ENCODE measurements at regions not wholly inside any gene's neighbourhood (a gene's known extent, or its start where the extent isn't known, plus 50 kb on each side); places are given as distances from the start of the nearest gene placed in this dataset.

DNA sequence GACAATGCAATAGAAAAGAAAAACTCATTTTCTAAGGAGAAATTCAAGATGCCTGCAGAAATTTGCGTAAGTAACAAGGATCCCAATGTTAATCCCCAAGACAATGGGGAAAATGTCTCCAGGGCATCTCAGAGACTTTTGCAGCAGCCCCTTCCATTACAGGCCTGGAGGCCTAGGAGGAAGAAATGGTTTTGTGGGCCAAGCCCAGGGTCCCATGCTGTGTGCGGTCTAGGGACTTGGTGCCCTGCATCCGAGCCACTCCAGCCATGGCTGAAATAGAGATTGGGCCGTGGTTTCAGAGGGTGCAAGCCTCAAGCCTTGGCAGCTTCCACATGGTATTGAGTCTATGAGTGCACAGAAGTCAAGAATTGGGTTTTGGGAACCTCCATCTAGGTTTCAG lies 103.9 kb upstream of the ACVR1 start:
- Histone ChIP-seq H3K27me3 (no peaks in the 10 kb centered on the region), H3K4me3 (no peak overlapping the region), H3K4me1 (no peaks in the 10 kb centered on the region), H3K9me3 (peaks cover 0 to 22% of the 10 kb centered on the region in 2 donors), H3K36me3 (no peaks in the 10 kb centered on the region), H3K27ac (no peak overlapping the region)
- TF ChIP-seq CTCF (IDR thresholded peaks at IDR 0.05) = no peak
- intact Hi-C loops (cut with DNase I) = no loop called here
- DNase-seq = no peak
- ATAC-seq = no peak

DNA sequence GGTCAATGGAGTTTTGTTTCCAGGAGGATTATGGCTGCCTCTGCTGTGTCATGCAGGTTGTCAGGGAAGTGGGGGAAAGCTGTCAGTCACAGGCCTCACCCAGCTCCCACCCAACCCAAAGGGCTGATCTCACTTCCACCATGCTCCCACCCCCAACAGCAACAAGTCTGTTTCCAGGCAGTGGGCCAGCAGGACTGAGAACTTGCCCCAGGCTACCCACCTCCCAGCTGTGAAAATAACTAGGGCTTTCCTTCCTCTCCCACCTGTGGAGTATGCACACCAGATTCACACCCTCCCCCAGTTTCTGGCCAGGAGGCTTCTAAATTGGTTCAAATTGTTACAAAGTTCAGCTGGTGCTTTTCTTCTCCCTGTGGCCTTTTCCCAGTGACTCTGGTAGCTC lies 95.6 kb upstream of the ACVR1 start:
- Histone ChIP-seq H3K36me3 (no peaks in the 10 kb centered on the region), H3K27ac (no peak overlapping the region), H3K4me3 (no peak overlapping the region), H3K4me1 (no peaks in the 10 kb centered on the region), H3K9me3 (no peaks in the 10 kb centered on the region), H3K27me3 (no peaks in the 10 kb centered on the region)
- intact Hi-C loops (cut with DNase I) = no loop called here
- no peak for ATAC-seq
- no peak for TF ChIP-seq CTCF (IDR thresholded peaks at IDR 0.05)
- no peak for DNase-seq

GRCh38 chr2:157967856-157968255 lies 91.7 kb upstream of the ACVR1 start:
- Histone ChIP-seq H3K4me3 (no peak overlapping the region), H3K4me1 (no peaks in the 10 kb centered on the region), H3K27me3 (no peaks in the 10 kb centered on the region), H3K36me3 (no peaks in the 10 kb centered on the region), H3K27ac (no peak overlapping the region), H3K9me3 (peaks cover 0 to 2% of the 10 kb centered on the region in 2 donors)
- no peak for TF ChIP-seq CTCF (IDR thresholded peaks at IDR 0.05)
- peak in 1 of 4 donors; percentile 62 for DNase-seq
- ATAC-seq = no peak
- intact Hi-C loops (cut with DNase I) = no loop called here

GRCh38 chr2:157959249-157959648 lies 83.1 kb upstream of the ACVR1 start:
- Histone ChIP-seq H3K4me1 (no peaks in the 10 kb centered on the region), H3K27ac (no peak overlapping the region), H3K27me3 (no peaks in the 10 kb centered on the region), H3K9me3 (peaks cover 0 to 46% of the 10 kb centered on the region in 2 donors), H3K4me3 (no peak overlapping the region), H3K36me3 (no peaks in the 10 kb centered on the region)
- TF ChIP-seq CTCF (IDR thresholded peaks at IDR 0.05) = no peak
- intact Hi-C loops (cut with DNase I) = no loop called here
- DNase-seq (no peak), ATAC-seq (no peak)

DNA sequence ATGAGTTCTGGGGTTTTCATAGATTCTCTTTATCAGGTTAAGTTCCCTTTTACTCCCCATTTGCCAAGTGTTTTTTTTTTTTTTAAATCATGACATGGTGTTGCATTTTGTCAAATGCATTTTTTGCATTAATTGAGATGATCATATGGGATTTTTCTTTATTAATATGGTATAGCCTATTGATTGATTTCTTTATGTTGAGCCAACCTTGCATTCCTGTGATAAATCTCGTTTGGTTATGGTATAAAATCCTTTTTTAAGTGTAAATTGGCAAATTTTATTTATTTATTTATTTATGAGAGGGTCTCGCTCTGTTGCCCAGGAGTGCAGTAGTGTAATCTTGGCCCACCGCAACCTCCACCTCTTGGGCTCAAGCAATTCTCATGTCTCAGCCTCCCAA lies 81.5 kb upstream of the ACVR1 start:
- no peak overlapping the region for H3K4me3 ChIP-seq
- peaks cover 0 to 45% of the 10 kb centered on the region in 2 donors for H3K9me3 ChIP-seq
- no peaks in the 10 kb centered on the region for H3K4me1 ChIP-seq
- intact Hi-C loops (cut with DNase I) = no loop called here
- no peak overlapping the region for H3K27ac ChIP-seq
- ATAC-seq (no peak), DNase-seq (no peak)
- H3K36me3 ChIP-seq = no peaks in the 10 kb centered on the region
- no peaks in the 10 kb centered on the region for H3K27me3 ChIP-seq
- TF ChIP-seq CTCF (IDR thresholded peaks at IDR 0.05) = no peak

Data from left lung (tissue), 4 donors.